ENCODE measurements at regions not wholly inside any gene's neighbourhood (a gene's known extent, or its start where the extent isn't known, plus 50 kb on each side); places are given as distances from the start of the nearest gene placed in this dataset.

GRCh38 chr4:31383767-31384166, 663.6 kb downstream of the PCDH7 start:
- DNase-seq (ENCODE audit: extremely low spot score) = no peak
- H3K36me3 ChIP-seq = no peaks in the 10 kb centered on the region
- intact Hi-C loops (cut with DNase I) = no loop called here
- 81% methylated on average over 2 of the region's 2 CpGs for WGBS
- no peak overlapping the region for H3K4me3 ChIP-seq
- TF ChIP-seq POLR2A (IDR thresholded peaks at IDR 0.05; ENCODE audit: low read depth) (no peak), POLR2AphosphoS5 (IDR thresholded peaks at IDR 0.05) (no peak), EP300 (IDR thresholded peaks at IDR 0.05) (no peak), CTCF (IDR thresholded peaks at IDR 0.05) (no peak)
- H3K9me3 ChIP-seq = no peaks in the 10 kb centered on the region
- H3K27me3 ChIP-seq = no peaks in the 10 kb centered on the region
- no peak overlapping the region for H3K27ac ChIP-seq (replicated peaks in 1 of 4)
- H3K4me1 ChIP-seq = no peaks in the 10 kb centered on the region

GRCh38 chr4:31390849-31391248, 670.7 kb downstream of the PCDH7 start:
- no peak overlapping the region for H3K27ac ChIP-seq (replicated peaks in 1 of 4)
- DNase-seq (ENCODE audit: extremely low spot score) = no peak
- no peaks in the 10 kb centered on the region for H3K27me3 ChIP-seq
- H3K36me3 ChIP-seq = no peaks in the 10 kb centered on the region
- TF ChIP-seq POLR2AphosphoS5 (IDR thresholded peaks at IDR 0.05) (no peak), EP300 (IDR thresholded peaks at IDR 0.05) (no peak), CTCF (IDR thresholded peaks at IDR 0.05) (no peak), POLR2A (IDR thresholded peaks at IDR 0.05; ENCODE audit: low read depth) (no peak)
- H3K4me3 ChIP-seq = no peak overlapping the region
- intact Hi-C loops (cut with DNase I) = no loop called here
- H3K4me1 ChIP-seq = peaks cover 0 to 8% (median 0%) of the 10 kb centered on the region in 4 donors
- no peaks in the 10 kb centered on the region for H3K9me3 ChIP-seq

GRCh38 chr4:31391976-31392375, 671.8 kb downstream of the PCDH7 start:
- H3K4me1 ChIP-seq = peaks cover 0 to 8% (median 0%) of the 10 kb centered on the region in 4 donors
- no peaks in the 10 kb centered on the region for H3K9me3 ChIP-seq
- no peaks in the 10 kb centered on the region for H3K36me3 ChIP-seq
- H3K27me3 ChIP-seq = no peaks in the 10 kb centered on the region
- intact Hi-C loops (cut with DNase I) = no loop called here
- no peak for TF ChIP-seq EP300 (IDR thresholded peaks at IDR 0.05)
- no peak overlapping the region for H3K27ac ChIP-seq (replicated peaks in 1 of 4)
- no peak for DNase-seq (ENCODE audit: extremely low spot score)
- H3K4me3 ChIP-seq = no peak overlapping the region

GRCh38 chr4:31392923-31393322, 672.8 kb downstream of the PCDH7 start:
- Histone ChIP-seq H3K27ac (replicated peaks in 1 of 4) (no peak overlapping the region), H3K4me1 (peaks cover 0 to 8% (median 0%) of the 10 kb centered on the region in 4 donors), H3K36me3 (no peaks in the 10 kb centered on the region), H3K9me3 (no peaks in the 10 kb centered on the region), H3K4me3 (no peak overlapping the region), H3K27me3 (no peaks in the 10 kb centered on the region)
- whole genome bisulfite sequencing = 58% methylated on average over 2 of the region's 2 CpGs
- no peak for DNase-seq (ENCODE audit: extremely low spot score)
- TF ChIP-seq CTCF (IDR thresholded peaks at IDR 0.05) (no peak), POLR2A (IDR thresholded peaks at IDR 0.05; ENCODE audit: low read depth) (no peak), POLR2AphosphoS5 (IDR thresholded peaks at IDR 0.05) (no peak), EP300 (IDR thresholded peaks at IDR 0.05) (no peak)
- intact Hi-C loops (cut with DNase I) = no loop called here

GRCh38 chr4:31408121-31408520, 688.0 kb downstream of the PCDH7 start:
- Histone ChIP-seq H3K9me3 (no peaks in the 10 kb centered on the region), H3K4me1 (no peaks in the 10 kb centered on the region), H3K4me3 (no peak overlapping the region), H3K27me3 (no peaks in the 10 kb centered on the region), H3K27ac (replicated peaks in 1 of 4) (no peak overlapping the region), H3K36me3 (no peaks in the 10 kb centered on the region)
- intact Hi-C loops (cut with DNase I) = no loop called here
- TF ChIP-seq CTCF (IDR thresholded peaks at IDR 0.05) = no peak
- TF ChIP-seq EP300 (IDR thresholded peaks at IDR 0.05) = no peak
- TF ChIP-seq POLR2AphosphoS5 (IDR thresholded peaks at IDR 0.05) = no peak
- no peak for TF ChIP-seq POLR2A (IDR thresholded peaks at IDR 0.05; ENCODE audit: low read depth)
- no peak for DNase-seq (ENCODE audit: extremely low spot score)
- WGBS = 54% methylated on average over 3 of the region's 3 CpGs
